T-helper 2 cell treated with Interferon-gamma antibody and Interleukin-4, amounts not matched to agents 100 ng/mL and 5 ng/mL, for 36 hours (primary cell): ENCODE measurements at regions not wholly inside any gene's neighbourhood (a gene's known extent, or its start where the extent isn't known, plus 50 kb on each side); places are given as distances from the start of the nearest gene placed in this dataset.

ENCODE experiments used
- intact Hi-C: fragments of 100-400 bp; cut with micrococcal nuclease; formaldehyde crosslinking; loops from one replicate; pipeline ENCODE4 v1.15.1; 2023

GRCh38 chr16:65489531-65490023, 367.7 kb upstream of the CDH11 start:
- intact Hi-C loops, result no loop called here

GRCh38 chr16:65487231-65487630, 365.4 kb upstream of the CDH11 start:
- intact Hi-C loops, result no loop called here

GRCh38 chr16:65481956-65482355, 360.1 kb upstream of the CDH11 start:
- intact Hi-C loops, result no loop called here

GRCh38 chr16:65480281-65481091, 358.6 kb upstream of the CDH11 start:
- intact Hi-C loops, result no loop called here

- intact Hi-C loops, result no loop called here
These were observed 354.6 kb upstream of the CDH11 start for GRCh38 chr16:65476448-65476955.

- intact Hi-C loops, result no loop called here
These were observed 351.8 kb upstream of the CDH11 start for GRCh38 chr16:65473699-65474098.

- intact Hi-C loops, result no loop called here
These were observed 347.3 kb upstream of the CDH11 start for GRCh38 chr16:65469116-65469515.

- intact Hi-C loops, result no loop called here
These were observed 346.3 kb upstream of the CDH11 start for GRCh38 chr16:65468133-65468532.

- intact Hi-C loops, result no loop called here
These were observed 341.9 kb upstream of the CDH11 start for GRCh38 chr16:65463652-65464260.

- intact Hi-C loops, result no loop called here
These were observed 335.2 kb upstream of the CDH11 start for GRCh38 chr16:65457084-65457483.

GRCh38 chr16:65455761-65456160, 333.9 kb upstream of the CDH11 start:
- intact Hi-C loops, result no loop called here

GRCh38 chr16:65453646-65454045, 331.8 kb upstream of the CDH11 start:
- intact Hi-C loops, result no loop called here

GRCh38 chr16:65449526-65449925, 327.7 kb upstream of the CDH11 start:
- intact Hi-C loops, result no loop called here

- intact Hi-C loops, result no loop called here
These were observed 324.6 kb upstream of the CDH11 start for GRCh38 chr16:65446427-65446826.

GRCh38 chr16:65445313-65446260, 323.7 kb upstream of the CDH11 start:
- intact Hi-C loops, result no loop called here

GRCh38 chr16:65441501-65441900, 319.6 kb upstream of the CDH11 start:
- intact Hi-C loops, result no loop called here

- intact Hi-C loops, result no loop called here
These were observed 307.8 kb upstream of the CDH11 start for GRCh38 chr16:65429504-65430181.

GRCh38 chr16:65426484-65426883, 304.6 kb upstream of the CDH11 start:
- intact Hi-C loops, result no loop called here

GRCh38 chr16:65422934-65423333, 301.1 kb upstream of the CDH11 start:
- intact Hi-C loops, result no loop called here

GRCh38 chr16:65421596-65421995, 299.7 kb upstream of the CDH11 start:
- intact Hi-C loops, result no loop called here

- intact Hi-C loops, result no loop called here
These were observed 296.6 kb upstream of the CDH11 start for GRCh38 chr16:65418435-65418834.
